B cell (primary cell): ENCODE measurements at regions not wholly inside any gene's neighbourhood (a gene's known extent, or its start where the extent isn't known, plus 50 kb on each side); places are given as distances from the start of the nearest gene placed in this dataset.

Source experiments
- ATAC-seq: fragments of 200-7000 bp; cut with Tn5 transposase; one replicate; pipeline ENCODE4 v1.10.0; 2021; ENCODE audit warnings: low read depth, mild to moderate bottlenecking, moderate number of reproducible peaks, moderate library complexity
- CTCF ChIA-PET: fragments of 350-600 bp; sonication (Branson Sonifier 250); formaldehyde crosslinking; loops from one replicate; lab custom pipeline; 2021; ENCODE audit warnings: antibody characterized with exemption, inconsistent platforms; lab: Charles Lee
- POLR2A ChIA-PET: fragments of 350-600 bp; sonication (Branson Sonifier 250); formaldehyde crosslinking; loops from one replicate; lab custom pipeline; 2021; ENCODE audit warnings: antibody characterized with exemption; lab: Charles Lee
- DNase-seq: peaks from one replicate; pipeline ENCODE4 v3.0.0; 2013
- H2AFZ ChIP-seq: 2 replicates; pipeline ENCODE4 v1.6.1; 2012; ENCODE audit warnings: mild to moderate bottlenecking, low read depth, low read length; ENCODE audit not compliant: insufficient read depth, poor library complexity, severe bottlenecking
- H3K27ac ChIP-seq, 2 donors: 1 replicate in 1 of 2; 2 replicates in 1 of 2; pipeline ENCODE4 v1.5.1; 2012 to 2013; ENCODE audit warnings: low read length in 2 of 2, mild to moderate bottlenecking in 2 of 2, moderate library complexity in 1 of 2
- H3K27me3 ChIP-seq, 4 experiments: fragments of 200-600 bp in 1 of 4; sonication (generic) in 1 of 4; replicated peaks in 1 of 4; 1 replicate in 2 of 4; 2 replicates in 2 of 4; pipeline versions ENCODE4 v1.6.1 to v1.7.0; 2013 to 2016; ENCODE audit warnings: low read length in 3 of 4, mild to moderate bottlenecking in 2 of 4, mixed read lengths in 1 of 4, moderate library complexity in 1 of 4; ENCODE audit not compliant: insufficient read depth in 4 of 4, control insufficient read depth in 3 of 4; ENCODE audit errors: control extremely low read depth in 1 of 4
- H3K36me3 ChIP-seq, 2 experiments: replicated peaks in 1 of 2; 1 replicate in 1 of 2; 2 replicates in 1 of 2; pipeline versions ENCODE4 v1.6.1 to v1.7.1; 2013; ENCODE audit warnings: low read length in 1 of 2; ENCODE audit not compliant: insufficient read depth in 2 of 2, control insufficient read depth in 1 of 2; ENCODE audit errors: control extremely low read depth in 1 of 2, extremely low read depth in 1 of 2
- H3K4me1 ChIP-seq, 2 donors: fragments of 200-600 bp in 1 of 2; sonication (generic) in 1 of 2; 1 replicate in 1 of 2; 2 replicates in 1 of 2; pipeline versions ENCODE4 v1.5.1 to v1.6.1; 2013 to 2017; ENCODE audit warnings: low read length in 2 of 2; ENCODE audit not compliant: control insufficient read depth in 2 of 2, insufficient read depth in 2 of 2
- H3K4me2 ChIP-seq: replicated peaks from 2 replicates; pipeline ENCODE3; 2012; ENCODE audit warnings: mild to moderate bottlenecking, low read depth, low read length; ENCODE audit not compliant: poor library complexity, severe bottlenecking
- H3K4me3 ChIP-seq, 5 experiments: fragments of 200-600 bp in 1 of 5; sonication (generic) in 1 of 5; 1 replicate in 3 of 5; 2 replicates in 2 of 5; pipeline versions ENCODE4 v1.5.1 to v1.7.0; 2011 to 2016; ENCODE audit warnings: low read length in 4 of 5, mild to moderate bottlenecking in 4 of 5, low read depth in 2 of 5, control low read depth in 1 of 5, moderate library complexity in 1 of 5; ENCODE audit not compliant: insufficient read depth in 1 of 5; ENCODE audit errors: control extremely low read depth in 1 of 5, extremely low read depth in 1 of 5
- H3K79me2 ChIP-seq: fragments of 200-600 bp; sonication (generic); one replicate; pipeline ENCODE4 v1.6.0; 2016; ENCODE audit warnings: low read length; ENCODE audit not compliant: control insufficient read depth, insufficient read depth
- H3K9ac ChIP-seq: fragments of 200-600 bp; sonication (generic); 2 replicates; pipeline ENCODE4 v1.6.1; 2017; ENCODE audit warnings: mild to moderate bottlenecking, low read length, moderate library complexity
- H3K9me3 ChIP-seq, 3 donors: one replicate each; pipeline versions ENCODE4 v1.6.1 to v1.7.1; 2013; ENCODE audit warnings: low read length in 2 of 3; ENCODE audit not compliant: control insufficient read depth in 2 of 3, insufficient read depth in 1 of 3; ENCODE audit errors: control extremely low read depth in 1 of 3
- H4K20me1 ChIP-seq: 2 replicates; pipeline ENCODE4 v1.6.0; 2012; ENCODE audit warnings: mild to moderate bottlenecking, low read length; ENCODE audit not compliant: insufficient read depth, control insufficient read depth, poor library complexity, severe bottlenecking
- H3K27ac Mint-ChIP-seq: one replicate; pipeline ENCODE4 v1.8.0; 2021; ENCODE audit warnings: mixed read lengths
- H3K27me3 Mint-ChIP-seq: one replicate; pipeline ENCODE4 v1.8.0; 2021; ENCODE audit warnings: mixed read lengths
- H3K4me1 Mint-ChIP-seq: one replicate; pipeline ENCODE4 v1.8.0; 2021; ENCODE audit warnings: mixed read lengths
- H3K4me3 Mint-ChIP-seq: one replicate; pipeline ENCODE4 v1.8.0; 2021; ENCODE audit warnings: mixed read lengths
- H3K9me3 Mint-ChIP-seq: one replicate; pipeline ENCODE4 v1.8.0; 2022; ENCODE audit warnings: mixed read lengths; ENCODE audit not compliant: insufficient read depth
- EZH2 ChIP-seq: IDR thresholded peaks from 2 replicates; pipeline ENCODE4 v1.6.1; 2012; ENCODE audit warnings: borderline replicate concordance, low read depth, mild to moderate bottlenecking, moderate library complexity, low read length; ENCODE audit not compliant: insufficient read depth, poor library complexity, severe bottlenecking
- WGBS: methylation state at CpG from one replicate; pipeline ENCODE4 v1.1.5; 2013; ENCODE audit warnings: missing lambda C conversion rate; ENCODE audit not compliant: insufficient coverage; 5-methylcytosine and 5-hydroxymethylcytosine counted together
- intact Hi-C: fragments of 100-400 bp; cut with micrococcal nuclease; formaldehyde crosslinking; loops from one replicate; pipeline ENCODE4 v1.10.0; 2022
- TF ChIP-seq, protein P1 (sequence below): fragments of 200-600 bp; IDR thresholded peaks from one replicate; pipeline ENCODE4 v1.8.0; 2022; ENCODE audit warnings: antibody characterized with exemption, mild to moderate bottlenecking

GRCh38 chr6:22435151-22435550 lies 134.2 kb upstream of the HDGFL1 start:
- TF ChIP-seq, protein P1, sequence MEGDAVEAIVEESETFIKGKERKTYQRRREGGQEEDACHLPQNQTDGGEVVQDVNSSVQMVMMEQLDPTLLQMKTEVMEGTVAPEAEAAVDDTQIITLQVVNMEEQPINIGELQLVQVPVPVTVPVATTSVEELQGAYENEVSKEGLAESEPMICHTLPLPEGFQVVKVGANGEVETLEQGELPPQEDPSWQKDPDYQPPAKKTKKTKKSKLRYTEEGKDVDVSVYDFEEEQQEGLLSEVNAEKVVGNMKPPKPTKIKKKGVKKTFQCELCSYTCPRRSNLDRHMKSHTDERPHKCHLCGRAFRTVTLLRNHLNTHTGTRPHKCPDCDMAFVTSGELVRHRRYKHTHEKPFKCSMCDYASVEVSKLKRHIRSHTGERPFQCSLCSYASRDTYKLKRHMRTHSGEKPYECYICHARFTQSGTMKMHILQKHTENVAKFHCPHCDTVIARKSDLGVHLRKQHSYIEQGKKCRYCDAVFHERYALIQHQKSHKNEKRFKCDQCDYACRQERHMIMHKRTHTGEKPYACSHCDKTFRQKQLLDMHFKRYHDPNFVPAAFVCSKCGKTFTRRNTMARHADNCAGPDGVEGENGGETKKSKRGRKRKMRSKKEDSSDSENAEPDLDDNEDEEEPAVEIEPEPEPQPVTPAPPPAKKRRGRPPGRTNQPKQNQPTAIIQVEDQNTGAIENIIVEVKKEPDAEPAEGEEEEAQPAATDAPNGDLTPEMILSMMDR: no peak
- TF ChIP-seq EZH2: no peak
- H3K9ac ChIP-seq: no peak overlapping the region
- no peak overlapping the region for H2AFZ ChIP-seq
- H3K9me3 ChIP-seq: no peaks in the 10 kb centered on the region
- ATAC-seq: no peak
- H3K36me3 ChIP-seq: no peaks in the 10 kb centered on the region
- no peak overlapping the region for H3K4me3 ChIP-seq
- WGBS: 100% methylated on average over 2 of the region's 4 CpGs
- H3K27me3 Mint-ChIP-seq: no peaks in the 10 kb centered on the region
- no peaks in the 10 kb centered on the region for H3K79me2 ChIP-seq
- ChIA-PET POLR2A (no interaction called here), CTCF (no interaction called here)
- no peaks in the 10 kb centered on the region for H4K20me1 ChIP-seq
- no peak overlapping the region for H3K27ac Mint-ChIP-seq
- no peak overlapping the region for H3K4me3 Mint-ChIP-seq
- no peak for DNase-seq
- no peaks in the 10 kb centered on the region for H3K9me3 Mint-ChIP-seq
- H3K4me2 ChIP-seq: no peak overlapping the region
- no peak overlapping the region for H3K27ac ChIP-seq
- intact Hi-C loops: no loop called here
- no peaks in the 10 kb centered on the region for H3K4me1 ChIP-seq
- H3K4me1 Mint-ChIP-seq: no peaks in the 10 kb centered on the region
- H3K27me3 ChIP-seq: no peaks in the 10 kb centered on the region

DNA sequence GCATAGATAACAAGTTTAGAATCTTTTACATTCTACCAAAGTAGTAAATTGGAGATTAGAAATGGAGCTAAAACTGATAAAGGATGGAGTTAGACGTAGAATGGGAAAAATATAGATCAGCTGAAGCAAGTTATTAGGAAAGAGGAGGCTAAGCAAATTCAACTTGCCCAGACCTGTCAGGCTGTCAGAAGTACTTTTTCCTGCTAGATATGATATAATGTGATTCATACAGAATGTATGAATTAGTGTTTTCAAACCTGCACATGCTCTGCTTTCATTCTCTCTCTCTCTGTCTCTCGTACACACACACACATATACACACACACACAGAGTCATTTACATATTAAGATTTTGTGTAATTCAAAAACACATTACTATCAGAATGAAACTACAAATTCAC lies 133.2 kb upstream of the HDGFL1 start:
- Mint-ChIP-seq H3K9me3 (no peaks in the 10 kb centered on the region), H3K27ac (no peak overlapping the region), H3K27me3 (no peaks in the 10 kb centered on the region), H3K4me3 (no peak overlapping the region), H3K4me1 (no peaks in the 10 kb centered on the region)
- ChIA-PET CTCF (no interaction called here), POLR2A (no interaction called here)
- DNase-seq: no peak
- no peak overlapping the region for H3K4me2 ChIP-seq
- H3K9ac ChIP-seq: no peak overlapping the region
- no peak overlapping the region for H3K27ac ChIP-seq
- no peak for ATAC-seq
- H3K9me3 ChIP-seq: no peaks in the 10 kb centered on the region
- H3K4me1 ChIP-seq: no peaks in the 10 kb centered on the region
- no peaks in the 10 kb centered on the region for H4K20me1 ChIP-seq
- no peaks in the 10 kb centered on the region for H3K36me3 ChIP-seq
- H2AFZ ChIP-seq: no peak overlapping the region
- WGBS: no CpG with 5 or more reads among the region's 2 CpGs
- TF ChIP-seq EZH2: no peak
- TF ChIP-seq, protein P1: no peak
- no peaks in the 10 kb centered on the region for H3K79me2 ChIP-seq
- intact Hi-C loops: no loop called here
- H3K27me3 ChIP-seq: no peaks in the 10 kb centered on the region
- no peak overlapping the region for H3K4me3 ChIP-seq
